ENCODE measurements at regions not wholly inside any gene's neighbourhood (a gene's known extent, or its start where the extent isn't known, plus 50 kb on each side); places are given as distances from the start of the nearest gene placed in this dataset.

DNA sequence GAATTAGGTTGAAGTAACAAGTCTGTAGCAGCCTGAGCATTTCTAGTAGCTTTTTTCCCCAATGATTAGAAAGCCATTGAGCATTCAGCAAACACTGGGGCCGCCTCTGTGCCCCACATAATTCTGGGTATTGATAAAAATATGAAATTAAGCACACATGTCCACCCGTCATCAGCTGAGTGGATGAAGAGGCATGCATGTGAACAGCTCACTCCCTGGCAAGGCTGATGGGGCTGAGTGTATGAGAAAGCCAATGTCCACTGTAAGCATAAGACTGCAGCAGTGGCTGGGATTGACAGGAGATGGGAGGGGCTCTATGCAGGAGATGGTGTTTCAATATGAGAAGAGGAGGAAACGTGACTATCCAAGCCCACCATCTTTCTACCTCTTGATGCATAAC lies 124.4 kb upstream of the KLHL29 start:
- dilution Hi-C loops (cut with HindIII; ENCODE audit: low sequenced_read_pairs, unreplicated experiment) = no loop called here
- H3K27ac ChIP-seq (ENCODE audit: insufficient read depth, low read length) = no peak overlapping the region
- TF ChIP-seq MAFK (IDR thresholded peaks at IDR 0.05; ENCODE audit: low read depth, low read length) (no peak), BHLHE40 (IDR thresholded peaks at IDR 0.05; ENCODE audit: low read depth, low read length) (no peak), NFE2L2 (IDR thresholded peaks at IDR 0.05; ENCODE audit: low read depth, low read length) (no peak), SMC3 (IDR thresholded peaks at IDR 0.05; ENCODE audit: low read depth, low read length) (no peak), RAD21 (IDR thresholded peaks at IDR 0.05; ENCODE audit: low read length) (no peak), MAZ (IDR thresholded peaks at IDR 0.05; ENCODE audit: borderline replicate concordance, low read depth, low read length) (no peak), MXI1 (IDR thresholded peaks at IDR 0.05; ENCODE audit: borderline replicate concordance, low read depth, low read length) (no peak)
- TF ChIP-seq, protein P1, sequence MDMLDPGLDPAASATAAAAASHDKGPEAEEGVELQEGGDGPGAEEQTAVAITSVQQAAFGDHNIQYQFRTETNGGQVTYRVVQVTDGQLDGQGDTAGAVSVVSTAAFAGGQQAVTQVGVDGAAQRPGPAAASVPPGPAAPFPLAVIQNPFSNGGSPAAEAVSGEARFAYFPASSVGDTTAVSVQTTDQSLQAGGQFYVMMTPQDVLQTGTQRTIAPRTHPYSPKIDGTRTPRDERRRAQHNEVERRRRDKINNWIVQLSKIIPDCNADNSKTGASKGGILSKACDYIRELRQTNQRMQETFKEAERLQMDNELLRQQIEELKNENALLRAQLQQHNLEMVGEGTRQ (IDR thresholded peaks at IDR 0.05; ENCODE audit: low read depth, low read length) = no peak
- TF ChIP-seq, protein P2, sequence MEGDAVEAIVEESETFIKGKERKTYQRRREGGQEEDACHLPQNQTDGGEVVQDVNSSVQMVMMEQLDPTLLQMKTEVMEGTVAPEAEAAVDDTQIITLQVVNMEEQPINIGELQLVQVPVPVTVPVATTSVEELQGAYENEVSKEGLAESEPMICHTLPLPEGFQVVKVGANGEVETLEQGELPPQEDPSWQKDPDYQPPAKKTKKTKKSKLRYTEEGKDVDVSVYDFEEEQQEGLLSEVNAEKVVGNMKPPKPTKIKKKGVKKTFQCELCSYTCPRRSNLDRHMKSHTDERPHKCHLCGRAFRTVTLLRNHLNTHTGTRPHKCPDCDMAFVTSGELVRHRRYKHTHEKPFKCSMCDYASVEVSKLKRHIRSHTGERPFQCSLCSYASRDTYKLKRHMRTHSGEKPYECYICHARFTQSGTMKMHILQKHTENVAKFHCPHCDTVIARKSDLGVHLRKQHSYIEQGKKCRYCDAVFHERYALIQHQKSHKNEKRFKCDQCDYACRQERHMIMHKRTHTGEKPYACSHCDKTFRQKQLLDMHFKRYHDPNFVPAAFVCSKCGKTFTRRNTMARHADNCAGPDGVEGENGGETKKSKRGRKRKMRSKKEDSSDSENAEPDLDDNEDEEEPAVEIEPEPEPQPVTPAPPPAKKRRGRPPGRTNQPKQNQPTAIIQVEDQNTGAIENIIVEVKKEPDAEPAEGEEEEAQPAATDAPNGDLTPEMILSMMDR (conservative IDR thresholded peaks at IDR 0.05; ENCODE audit: low read depth, low read length) = no peak

More for the DNA sequence above, 124.4 kb upstream of the KLHL29 start:
- no peaks in the 10 kb centered on the region for H3K79me1 ChIP-seq (ENCODE audit: low read depth in 1 of 2, low read length in 2 of 2)
- no peaks in the 10 kb centered on the region for H3K4me1 ChIP-seq (ENCODE audit: control insufficient read depth, insufficient read depth, low read length)
- no peak overlapping the region for H2BK5ac ChIP-seq (ENCODE audit: low read depth, low read length, poor library complexity, severe bottlenecking)
- H3K4ac ChIP-seq (ENCODE audit: low read depth, low read length) = no peak overlapping the region
- no peaks in the 10 kb centered on the region for H3K9me1 ChIP-seq (ENCODE audit: insufficient read depth, low read length)
- no peak overlapping the region for H3K4me3 ChIP-seq (ENCODE audit: insufficient read depth, low read depth, low read length)
- no peak overlapping the region for H3K4me2 ChIP-seq (ENCODE audit: low read depth, low read length)
- ATAC-seq (ENCODE audit: low read depth) (no peak), DNase-seq (no peak)
- H2AFZ ChIP-seq (replicated peaks; ENCODE audit: low read length, poor library complexity) = no peak overlapping the region
- H3K18ac ChIP-seq (ENCODE audit: low read depth, low read length) = no peak overlapping the region
- no peak overlapping the region for H2AK9ac ChIP-seq (replicated peaks; ENCODE audit: low read depth, low read length, poor library complexity)
- no peak overlapping the region for H3K14ac ChIP-seq (replicated peaks; ENCODE audit: low read depth, low read length)
- no CpG with 5 or more reads among the region's 3 CpGs for WGBS, 2 experiments (ENCODE audit: extremely low coverage in 2 of 2, insufficient read length in 1 of 2)
- no peak overlapping the region for H2AK5ac ChIP-seq (ENCODE audit: low read depth, low read length)
- ChIA-PET CTCF (interaction anchor here (1.1 kb wide), 1 partner anchor 9 kb away, joined by 3 read pairs; no protein-coding TSS in a partner anchor), POLR2A (ENCODE audit: unreplicated experiment) (no interaction called here)
- H3K27me3 ChIP-seq (ENCODE audit: control insufficient read depth, insufficient read depth, low read length) = no peaks in the 10 kb centered on the region
- no peak overlapping the region for H2BK15ac ChIP-seq (ENCODE audit: low read depth, low read length)
- H3K9ac ChIP-seq (ENCODE audit: low read depth, low read length) = no peak overlapping the region
- H4K8ac ChIP-seq (ENCODE audit: low read depth in 2 of 2, low read length in 2 of 2) = no peak overlapping the region
- H3K9me3 ChIP-seq (ENCODE audit: control insufficient read depth, insufficient read depth, low read length) = no peaks in the 10 kb centered on the region
- no peaks in the 10 kb centered on the region for H3K36me3 ChIP-seq (ENCODE audit: control insufficient read depth, insufficient read depth, low read length)
- no peaks in the 10 kb centered on the region for H4K20me1 ChIP-seq (ENCODE audit: insufficient read depth, low read length)
- H2BK120ac ChIP-seq (ENCODE audit: low read depth, low read length) = no peak overlapping the region
- BruUV-seq (replicated peaks) = no TSS peak
- H3K56ac ChIP-seq (ENCODE audit: extremely low read depth, insufficient read depth, low read length) = no peak overlapping the region
- no peak overlapping the region for H4K5ac ChIP-seq (ENCODE audit: low read depth, low read length)
- intact Hi-C loops (cut with micrococcal nuclease) = no loop called here
- in situ Hi-C loops (cut with MboI; ENCODE audit: low sequenced_read_pairs) = no loop called here
- no peak overlapping the region for H3K23ac ChIP-seq (ENCODE audit: low read depth, low read length)
- no peak overlapping the region for H2BK20ac ChIP-seq (ENCODE audit: low read depth, low read length)
- H4K91ac ChIP-seq (ENCODE audit: insufficient read depth, low read depth, low read length) = no peak overlapping the region

Measured in IMR-90 (cell line).